GM12878 (cell line): ENCODE measurements at regions not wholly inside any gene's neighbourhood (a gene's known extent, or its start where the extent isn't known, plus 50 kb on each side); places are given as distances from the start of the nearest gene placed in this dataset.

Experiments
- ATAC-seq: fragments of 200-7000 bp; cut with Tn5 transposase; 3 replicates; pipeline ENCODE4 v1.9.1; 2020; ENCODE audit warnings: mild to moderate bottlenecking, moderate library complexity
- BruUV-seq: library from RNA; stranded (reverse); fragments of 400-500 nt; replicated peaks from 2 replicates; lab custom pipeline; 2021; lab: Mats Ljungman, UMichigan
- CTCF ChIA-PET: fragments of 300-600 bp; sonication (Branson Sonifier 250); formaldehyde crosslinking; extraction: SDS; loops from one replicate; lab custom pipeline; 2021; ENCODE audit warnings: inconsistent platforms; lab: Yijun Ruan, JAX
- POLR2A ChIA-PET: fragments of 350-600 bp; formaldehyde crosslinking; extraction: SDS; loops from one replicate; lab custom pipeline; 2021; ENCODE audit warnings: inconsistent platforms; lab: Charles Lee
- RAD21 ChIA-PET: fragments of 300-600 bp; sonication (Branson Sonifier 250); formaldehyde crosslinking; loops from one replicate; lab custom pipeline; 2023; ENCODE audit warnings: antibody characterized with exemption; ENCODE audit not compliant: unreplicated experiment; lab: Charles Lee
- SMC1A ChIA-PET: fragments of 300-600 bp; sonication (Branson Sonifier 250); formaldehyde crosslinking; loops from one replicate; lab custom pipeline; 2023; ENCODE audit not compliant: unreplicated experiment, uncharacterized antibody; lab: Charles Lee
- DNase-seq: peaks from one replicate; pipeline ENCODE4 v3.0.0-alpha.2; 2011; ENCODE audit warnings: low read depth, low spot score
- FAIRE-seq: peaks from 3 replicates; lab custom pipeline; 2011; peaks lifted over from hg19 to GRCh38; lab: Jason Lieb, UNC
- H2AFZ ChIP-seq: 2 replicates; pipeline ENCODE4 v1.6.0; 2011; ENCODE audit warnings: low read depth, low read length, control low read depth; ENCODE audit not compliant: control insufficient read depth
- H3K27ac ChIP-seq: 2 replicates; pipeline ENCODE4 v1.5.1; 2011; ENCODE audit warnings: control low read depth; ENCODE audit not compliant: control insufficient read depth, insufficient read depth
- H3K27me3 ChIP-seq, 2 experiments: replicated peaks in 1 of 2; 2 replicates each; pipeline versions ENCODE4 v1.6.0 to v1.6.1; 2011; ENCODE audit warnings: low read length in 1 of 2; ENCODE audit not compliant: control insufficient read depth in 2 of 2, insufficient read depth in 2 of 2
- H3K36me3 ChIP-seq, 2 experiments: 2 replicates each; pipeline ENCODE4 v1.5.1; 2011; ENCODE audit warnings: low read length in 1 of 2; ENCODE audit not compliant: control insufficient read depth in 2 of 2, insufficient read depth in 2 of 2
- H3K4me1 ChIP-seq: 2 replicates; pipeline ENCODE4 v1.6.1; 2011; ENCODE audit warnings: mild to moderate bottlenecking, low read length, moderate library complexity, mixed read lengths; ENCODE audit not compliant: control insufficient read depth, insufficient read depth
- H3K4me2 ChIP-seq: 2 replicates; pipeline ENCODE4 v1.6.0; 2011; ENCODE audit warnings: control low read depth; ENCODE audit not compliant: control insufficient read depth, insufficient read depth
- H3K4me3 ChIP-seq: fragments of 200-600 bp; sonication (generic); 2 replicates; pipeline ENCODE4 v1.5.1; 2016
- H3K79me2 ChIP-seq: 2 replicates; pipeline ENCODE4 v1.6.0; 2011; ENCODE audit warnings: low read length; ENCODE audit not compliant: control insufficient read depth, insufficient read depth
- H3K9ac ChIP-seq: 2 replicates; pipeline ENCODE4 v1.8.0; 2011; ENCODE audit warnings: low read length, control low read depth, mixed read lengths; ENCODE audit not compliant: control insufficient read depth, insufficient read depth
- H3K9me3 ChIP-seq: replicated peaks from 3 replicates; pipeline ENCODE4 v1.5.1; 2011; ENCODE audit warnings: mild to moderate bottlenecking, low read length; ENCODE audit not compliant: control insufficient read depth, insufficient read depth
- H4K20me1 ChIP-seq: 2 replicates; pipeline ENCODE4 v1.6.0; 2011; ENCODE audit not compliant: control insufficient read depth, insufficient read depth
- BCL11A ChIP-seq: IDR thresholded peaks from 2 replicates; pipeline ENCODE4 v1.6.1; 2011; ENCODE audit warnings: low read depth, low read length
- HCFC1 ChIP-seq: fragments of 150-350 bp; IDR thresholded peaks from 2 replicates; pipeline ENCODE4 v1.6.1; 2014; ENCODE audit warnings: low read length
- IKZF1 ChIP-seq: fragments of 450-650 bp; conservative IDR thresholded peaks from 2 replicates; pipeline ENCODE4 v1.6.1; 2017; ENCODE audit warnings: antibody characterized with exemption, mild to moderate bottlenecking
- IRF4 ChIP-seq: IDR thresholded peaks from 2 replicates; pipeline ENCODE4 v1.6.1; 2011; ENCODE audit warnings: low read depth, low read length
- JUNB ChIP-seq: IDR thresholded peaks from 2 replicates; pipeline ENCODE4 v1.6.1; 2016; ENCODE audit warnings: antibody characterized with exemption, mild to moderate bottlenecking
- PAX5 ChIP-seq: IDR thresholded peaks from 2 replicates; pipeline ENCODE4 v1.6.1; 2011; ENCODE audit warnings: low read depth, low read length, borderline replicate concordance
- POU2F2 ChIP-seq: IDR thresholded peaks from 3 replicates; pipeline ENCODE4 v1.6.1; 2011; ENCODE audit warnings: low read depth, mild to moderate bottlenecking, low read length, borderline replicate concordance
- RB1 ChIP-seq: fragments of 450-650 bp; formaldehyde crosslinking; IDR thresholded peaks from 2 replicates; pipeline ENCODE4 v1.6.1; 2017; ENCODE audit warnings: mild to moderate bottlenecking, borderline replicate concordance
- STAT3 ChIP-seq: IDR thresholded peaks from 2 replicates; pipeline ENCODE4 v1.6.1; 2011; ENCODE audit warnings: low read depth, low read length, improper control_type of control experiment
- TCF3 ChIP-seq: IDR thresholded peaks from 2 replicates; pipeline ENCODE4 v1.6.1; 2012; ENCODE audit warnings: low read depth, mild to moderate bottlenecking, low read length, borderline replicate concordance; ENCODE audit not compliant: insufficient read depth
- USF1 ChIP-seq: IDR thresholded peaks from 2 replicates; pipeline ENCODE4 v1.6.1; 2011; ENCODE audit warnings: borderline replicate concordance, low read depth, mild to moderate bottlenecking, moderate library complexity, mixed read lengths, low read length; ENCODE audit not compliant: insufficient read depth; ENCODE audit errors: extremely low read length
- ZNF384 ChIP-seq: IDR thresholded peaks from 2 replicates; pipeline ENCODE4 v1.6.1; 2012; ENCODE audit warnings: low read depth, mild to moderate bottlenecking, low read length, improper control_type of control experiment, borderline replicate concordance
- WGBS: methylation state at CpG from one replicate; pipeline ENCODE4 v1.1.6; 2016; ENCODE audit warnings: low lambda C conversion rate; ENCODE audit not compliant: insufficient replicate concordance, insufficient coverage; ENCODE audit errors: missing lambda C conversion rate; 5-methylcytosine and 5-hydroxymethylcytosine counted together
- in situ Hi-C: fragments of 300-500 bp; cut with MboI; formaldehyde crosslinking; loops from 9 replicates; pipeline ENCODE4 v1.14.3; 2018; ENCODE audit warnings: mixed read lengths
- intact Hi-C: fragments of 100-400 bp; cut with micrococcal nuclease; formaldehyde crosslinking; loops from one replicate; pipeline ENCODE4 v1.14.2; 2022; ENCODE audit not compliant: unreplicated experiment

GRCh38 chr18:78640246-78640995, 339.2 kb upstream of the SALL3 start:
- ChIA-PET CTCF (no interaction called here), RAD21 (no interaction called here), POLR2A (no interaction called here), SMC1A (no interaction called here)
- no TSS peak for BruUV-seq
- no peak for DNase-seq
- Histone ChIP-seq H3K9me3 (peaks cover 2% of the 10 kb centered on the region; the same call in 1 of the 3 replicates), H3K4me3 (no peak overlapping the region), H3K79me2 (no peaks in the 10 kb centered on the region), H3K27me3 (no peaks in the 10 kb centered on the region), H2AFZ (no peak overlapping the region), H3K36me3 (no peaks in the 10 kb centered on the region), H3K9ac (no peak overlapping the region), H3K4me2 (no peak overlapping the region), H4K20me1 (no peaks in the 10 kb centered on the region), H3K4me1 (no peaks in the 10 kb centered on the region), H3K27ac (no peak overlapping the region)
- no peak for FAIRE-seq
- intact Hi-C loops = no loop called here
- ATAC-seq = no peak
- in situ Hi-C loops = loop anchor here (10.0 kb wide), 1 partner anchor 56 kb away; no protein-coding TSS in a partner anchor
- 11% methylated on average over 8 of the region's 8 CpGs for WGBS
- TF ChIP-seq ZNF384 = no peak
- no peak for TF ChIP-seq PAX5
- no peak for TF ChIP-seq TCF3
- no peak for TF ChIP-seq JUNB
- TF ChIP-seq HCFC1 = no peak
- no peak for TF ChIP-seq USF1
- no peak for TF ChIP-seq IRF4
- TF ChIP-seq IKZF1 = no peak
- no peak for TF ChIP-seq RB1
- TF ChIP-seq BCL11A = no peak
- TF ChIP-seq POU2F2 = no peak
- TF ChIP-seq STAT3 = no peak
